ENCODE measurements at regions not wholly inside any gene's neighbourhood (a gene's known extent, or its start where the extent isn't known, plus 50 kb on each side); places are given as distances from the start of the nearest gene placed in this dataset.

GRCh38 chr4:152193059-152193458 lies 342.8 kb downstream of the FBXW7 start:
- TF ChIP-seq CTCF (IDR thresholded peaks at IDR 0.05) (no peak), POLR2AphosphoS5 (IDR thresholded peaks at IDR 0.05) (no peak)
